GM12891 (cell line): ENCODE measurements at regions not wholly inside any gene's neighbourhood (a gene's known extent, or its start where the extent isn't known, plus 50 kb on each side); places are given as distances from the start of the nearest gene placed in this dataset.

ENCODE experiments used
- DNase-seq: peaks from one replicate; pipeline ENCODE4 v3.0.0; 2011; ENCODE audit warnings: low spot score; ENCODE audit not compliant: insufficient read length
- FAIRE-seq: peaks from 2 replicates; lab custom pipeline; 2011; peaks lifted over from hg19 to GRCh38; lab: Jason Lieb, UNC
- PAX5 ChIP-seq: IDR thresholded peaks from 2 replicates; pipeline ENCODE4 v1.6.1; 2011; ENCODE audit warnings: low read length, moderate library complexity, mild to moderate bottlenecking; ENCODE audit not compliant: insufficient read depth, severe bottlenecking
- POLR2A ChIP-seq: IDR thresholded peaks from 2 replicates; pipeline ENCODE4 v1.6.1; 2011; ENCODE audit warnings: low read depth, low read length, control low read depth
- POLR2AphosphoS5 ChIP-seq: IDR thresholded peaks from 2 replicates; pipeline ENCODE4 v1.6.1; 2011; ENCODE audit warnings: low read depth, low read length, control low read depth
- POU2F2 ChIP-seq: IDR thresholded peaks from 2 replicates; pipeline ENCODE4 v1.6.1; 2011; ENCODE audit warnings: low read depth, mild to moderate bottlenecking, control low read depth, low read length, moderate library complexity
- SPI1 ChIP-seq: IDR thresholded peaks from 2 replicates; pipeline ENCODE4 v1.6.1; 2011; ENCODE audit warnings: low read depth, low read length, control low read depth
- TAF1 ChIP-seq: IDR thresholded peaks from 2 replicates; pipeline ENCODE4 v1.6.1; 2011; ENCODE audit warnings: low read depth, low read length, control low read depth

DNA sequence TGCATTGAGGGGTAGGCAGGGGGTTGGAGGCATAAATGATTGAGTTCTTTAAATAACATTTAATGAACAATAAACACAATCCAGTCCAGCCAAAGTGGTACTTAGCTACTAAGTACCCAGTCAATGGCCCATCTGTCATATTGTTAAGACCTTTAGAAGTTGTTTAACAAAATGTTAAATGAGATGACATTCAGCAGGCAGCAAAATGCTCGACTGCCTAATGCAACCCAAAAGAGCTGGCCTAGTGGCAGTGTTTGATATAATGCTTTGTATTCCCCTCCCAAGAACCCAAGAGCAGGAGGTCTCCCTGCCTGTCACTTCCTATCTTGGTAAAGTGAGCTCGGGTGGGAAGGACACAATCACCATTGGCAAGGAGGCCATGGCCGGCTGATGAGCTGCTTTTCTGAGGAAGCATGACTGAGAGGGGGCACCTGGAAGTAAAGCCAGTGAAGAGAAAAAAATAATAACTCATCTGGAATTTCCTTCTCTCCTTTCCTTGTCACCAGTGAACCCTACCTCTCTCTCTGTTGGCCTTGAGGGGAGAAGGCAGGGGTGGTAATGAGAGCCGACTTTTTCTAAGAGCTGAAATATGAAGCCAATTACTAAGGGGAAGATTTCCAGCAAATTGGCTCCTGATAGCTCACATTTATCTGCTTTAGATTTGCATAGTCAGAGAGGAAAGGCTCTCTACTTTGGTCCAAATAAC, 140.6 kb downstream of the C1D start:
- no peak for FAIRE-seq
- DNase-seq: no peak
- TF ChIP-seq POLR2AphosphoS5 (no peak), PAX5 (no peak), POU2F2 (no peak), POLR2A (no peak), SPI1 (no peak), TAF1 (no peak)

DNA sequence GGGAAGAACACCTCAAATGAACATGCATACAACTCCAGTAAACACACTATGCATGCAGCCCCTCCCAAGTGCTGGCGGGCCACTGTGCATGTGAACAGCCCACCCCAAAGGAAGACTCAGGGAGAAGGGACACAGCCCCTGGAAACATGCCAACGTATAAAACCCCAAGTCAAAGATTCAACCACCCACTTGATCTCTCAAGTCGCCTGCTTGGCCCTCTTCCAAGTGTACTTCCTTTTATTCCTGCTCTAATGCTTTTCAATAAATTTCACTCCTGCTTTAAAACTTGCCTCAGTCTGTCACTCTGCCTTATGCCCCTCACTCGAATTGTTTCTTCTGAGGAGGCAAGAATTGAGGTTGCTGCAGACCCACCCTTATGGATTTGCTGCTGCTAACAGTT, 139.1 kb downstream of the C1D start:
- no peak for DNase-seq
- no peak for TF ChIP-seq PAX5
- no peak for TF ChIP-seq TAF1
- no peak for TF ChIP-seq POU2F2
- no peak for TF ChIP-seq POLR2A
- TF ChIP-seq SPI1: no peak
- no peak for TF ChIP-seq POLR2AphosphoS5
- no peak for FAIRE-seq

DNA sequence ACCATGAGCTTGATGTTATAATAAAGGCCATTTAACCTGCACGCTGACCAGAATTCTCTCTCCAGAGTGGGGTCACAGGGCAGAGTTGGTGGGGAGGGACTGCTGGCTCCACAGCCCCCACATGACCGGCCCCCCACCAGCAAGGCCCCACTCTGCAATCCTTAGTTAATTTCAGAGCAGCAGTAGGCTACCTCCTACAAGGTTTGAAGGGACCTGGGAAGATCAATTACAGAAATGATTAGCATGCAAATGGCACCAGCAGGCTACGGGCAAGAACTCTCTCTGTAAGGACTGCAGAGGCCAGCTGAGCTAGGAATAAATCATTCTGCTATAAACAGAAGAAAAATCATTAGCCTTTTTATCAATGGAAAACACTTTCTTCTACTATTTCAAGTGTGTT, 135.3 kb downstream of the C1D start:
- FAIRE-seq: no peak
- TF ChIP-seq PAX5: no peak
- no peak for TF ChIP-seq POU2F2
- TF ChIP-seq POLR2A: no peak
- TF ChIP-seq SPI1: no peak
- TF ChIP-seq TAF1: no peak
- TF ChIP-seq POLR2AphosphoS5: no peak
- no peak for DNase-seq

DNA sequence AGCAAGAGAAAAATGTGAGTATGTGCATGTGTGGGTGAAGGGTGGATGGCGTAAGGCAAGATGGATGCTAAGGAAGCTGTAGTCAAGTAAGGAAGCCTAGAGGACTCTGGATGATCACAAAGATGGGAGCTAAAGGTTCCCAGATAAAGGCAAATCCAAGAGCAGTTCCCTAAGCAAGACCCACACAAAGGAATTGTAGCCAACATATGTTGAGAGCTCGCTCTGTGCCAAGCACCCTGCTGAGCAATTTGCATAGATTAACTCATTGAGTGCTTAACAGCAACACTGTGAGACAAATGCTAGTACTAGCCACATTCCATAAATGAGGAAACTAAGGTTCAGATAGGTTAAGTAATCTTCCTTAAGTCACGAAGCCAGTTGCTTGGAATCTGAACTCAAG, 132.6 kb downstream of the C1D start:
- DNase-seq (no peak), FAIRE-seq (no peak)
- TF ChIP-seq POLR2A (no peak), PAX5 (no peak), POLR2AphosphoS5 (no peak), SPI1 (no peak), POU2F2 (no peak), TAF1 (no peak)

DNA sequence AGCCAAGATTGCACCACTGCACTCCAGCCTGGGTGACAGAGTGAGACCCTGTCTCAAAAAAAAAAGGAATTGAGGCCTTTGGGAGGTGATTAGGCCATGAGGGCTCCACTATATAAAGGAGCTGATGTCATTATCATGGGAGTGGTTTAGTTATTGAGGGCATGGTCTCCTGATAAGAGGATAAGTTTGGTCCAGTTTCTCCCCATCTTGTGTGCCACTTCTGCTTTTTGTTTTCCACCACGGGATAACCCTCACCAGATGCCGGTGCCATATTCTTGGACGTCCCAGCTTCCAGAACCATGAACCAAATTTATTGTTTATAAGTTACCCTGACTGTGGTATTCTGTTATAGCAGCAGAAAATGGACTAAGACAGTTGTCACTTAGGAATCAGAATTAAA, 125.8 kb downstream of the C1D start:
- DNase-seq: no peak
- TF ChIP-seq POLR2AphosphoS5 (no peak), PAX5 (no peak), TAF1 (no peak)
- no peak for FAIRE-seq

DNA sequence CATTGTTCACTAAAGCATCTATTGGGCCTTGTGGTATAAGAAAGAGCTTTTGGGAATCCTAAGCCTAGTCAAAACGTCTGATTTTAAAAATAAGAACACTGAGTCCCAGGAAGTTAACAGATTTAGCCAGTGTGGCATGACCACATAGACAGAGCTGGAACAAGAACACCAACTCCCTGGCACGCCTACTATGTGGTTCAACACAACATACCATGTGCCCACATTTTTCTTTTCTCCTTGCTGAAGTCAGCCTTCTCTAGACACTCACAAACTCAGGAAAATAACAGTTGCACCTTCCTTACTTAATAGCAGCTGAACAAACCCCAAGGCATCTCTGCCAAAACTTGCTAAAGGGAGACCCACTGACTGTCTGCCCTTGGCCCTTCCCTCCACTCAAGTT, 124.8 kb downstream of the C1D start:
- TF ChIP-seq SPI1 (no peak), POU2F2 (no peak), TAF1 (no peak), PAX5 (no peak), POLR2A (no peak), POLR2AphosphoS5 (no peak)
- FAIRE-seq (no peak), DNase-seq (no peak)

DNA sequence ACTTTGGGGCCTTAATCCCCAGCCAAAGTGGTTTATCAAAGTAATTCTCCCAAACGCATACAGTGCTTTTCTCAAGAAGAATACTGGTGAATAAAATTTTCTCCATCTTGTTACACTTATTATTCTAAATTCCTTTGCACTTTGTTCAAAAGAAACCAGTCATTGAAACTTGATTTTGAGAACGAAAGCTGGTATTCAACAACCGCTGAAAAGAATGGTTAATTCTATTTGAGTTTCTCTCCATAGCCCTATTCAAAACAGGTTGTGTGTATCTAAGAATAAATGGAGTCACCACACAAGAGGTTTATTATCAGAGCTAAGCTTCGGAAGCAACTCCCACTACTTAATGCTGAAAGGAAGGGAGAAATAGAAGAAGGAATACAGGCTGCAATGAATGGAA, 117.7 kb downstream of the C1D start:
- no peak for TF ChIP-seq POU2F2
- TF ChIP-seq SPI1: no peak
- TF ChIP-seq TAF1: no peak
- no peak for TF ChIP-seq POLR2AphosphoS5
- TF ChIP-seq PAX5: no peak
- no peak for TF ChIP-seq POLR2A
- FAIRE-seq: no peak
- DNase-seq: no peak

DNA sequence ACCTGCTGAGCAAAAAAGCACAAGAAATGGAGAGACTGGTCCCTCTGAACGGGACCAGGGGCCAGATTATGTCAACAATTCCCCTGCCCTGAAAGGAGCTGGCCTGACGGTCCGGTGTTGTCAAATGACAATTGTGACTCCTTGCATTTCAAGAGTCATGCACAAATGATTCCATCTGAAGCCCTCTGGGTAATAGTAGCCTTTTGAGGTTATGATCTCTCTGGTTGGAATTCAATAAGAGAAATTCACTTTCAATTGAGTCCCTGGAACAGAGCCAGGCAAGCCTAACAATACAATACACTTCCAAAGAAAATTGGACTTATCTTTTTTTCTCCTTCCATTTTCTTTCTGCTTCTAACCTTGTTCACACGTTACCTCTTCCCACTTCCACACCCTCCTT, 116.9 kb downstream of the C1D start:
- no peak for DNase-seq
- TF ChIP-seq POLR2AphosphoS5 (no peak), TAF1 (no peak), PAX5 (no peak), SPI1 (no peak), POU2F2 (no peak), POLR2A (no peak)
- FAIRE-seq: no peak

DNA sequence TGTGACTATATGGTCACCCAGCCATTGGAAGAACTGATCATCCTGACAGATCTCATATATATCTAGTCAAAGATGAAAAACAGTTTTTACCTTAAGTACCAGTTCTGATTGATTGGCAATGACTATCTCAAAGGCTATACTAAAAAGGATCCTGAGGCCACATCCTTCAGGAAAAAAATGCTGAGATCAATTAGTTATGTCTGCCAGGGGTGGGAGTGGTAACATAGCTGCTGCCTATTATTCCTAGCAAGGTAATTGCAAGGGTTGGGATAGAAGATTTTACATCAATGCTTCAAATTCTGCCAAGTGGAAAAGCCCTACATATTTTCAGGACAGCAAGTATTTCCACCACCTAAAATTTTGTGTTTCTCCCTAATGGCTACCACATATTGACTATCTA, 114.7 kb downstream of the C1D start:
- DNase-seq (no peak), FAIRE-seq (no peak)
- TF ChIP-seq TAF1: no peak
- TF ChIP-seq SPI1: no peak
- TF ChIP-seq POLR2AphosphoS5: no peak

DNA sequence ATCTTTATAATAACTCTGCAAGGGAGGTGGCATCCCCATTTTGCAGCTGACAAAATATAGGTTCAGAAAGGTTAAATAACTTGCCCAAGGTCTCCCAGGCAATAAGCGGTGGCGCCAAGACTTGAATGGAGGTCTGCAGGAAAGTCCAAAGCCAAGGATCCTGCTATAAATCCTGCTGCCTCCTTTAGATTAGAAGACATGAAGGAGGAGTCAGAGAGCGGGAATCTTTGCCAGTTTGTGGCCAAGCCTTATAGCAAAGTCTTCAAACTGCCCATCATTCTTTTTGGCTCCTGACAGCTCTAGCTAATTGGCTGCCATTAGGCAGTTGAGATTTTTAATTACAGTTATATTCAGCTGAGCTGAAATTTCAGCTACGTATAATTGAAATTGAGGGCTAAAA, 114.3 kb downstream of the C1D start:
- TF ChIP-seq POLR2AphosphoS5: no peak
- TF ChIP-seq POLR2A: no peak
- no peak for FAIRE-seq
- no peak for DNase-seq
